ENCODE measurements at regions not wholly inside any gene's neighbourhood (a gene's known extent, or its start where the extent isn't known, plus 50 kb on each side); places are given as distances from the start of the nearest gene placed in this dataset.

GRCh38 chrX:121120690-121121605, 73.5 kb downstream of the GLUD2 start:
- 76 to 84% methylated on average over 4 of the region's 4 CpGs for WGBS, 2 donors
- Histone ChIP-seq H3K27me3 (no peaks in the 10 kb centered on the region), H3K4me1 (no peaks in the 10 kb centered on the region), H3K9me3 (no peaks in the 10 kb centered on the region), H3K27ac (no peak overlapping the region), H3K36me3 (no peaks in the 10 kb centered on the region), H3K4me3 (no peak overlapping the region)
- no peak for DNase-seq
- no peak for ATAC-seq (ENCODE audit: low FRiP score in 2 of 2)
- TF ChIP-seq POLR2A (IDR thresholded peaks at IDR 0.05) (no peak), POLR2AphosphoS5 (IDR thresholded peaks at IDR 0.05) (no peak), EP300 (IDR thresholded peaks at IDR 0.05) (no peak)
- TF ChIP-seq, protein P1, sequence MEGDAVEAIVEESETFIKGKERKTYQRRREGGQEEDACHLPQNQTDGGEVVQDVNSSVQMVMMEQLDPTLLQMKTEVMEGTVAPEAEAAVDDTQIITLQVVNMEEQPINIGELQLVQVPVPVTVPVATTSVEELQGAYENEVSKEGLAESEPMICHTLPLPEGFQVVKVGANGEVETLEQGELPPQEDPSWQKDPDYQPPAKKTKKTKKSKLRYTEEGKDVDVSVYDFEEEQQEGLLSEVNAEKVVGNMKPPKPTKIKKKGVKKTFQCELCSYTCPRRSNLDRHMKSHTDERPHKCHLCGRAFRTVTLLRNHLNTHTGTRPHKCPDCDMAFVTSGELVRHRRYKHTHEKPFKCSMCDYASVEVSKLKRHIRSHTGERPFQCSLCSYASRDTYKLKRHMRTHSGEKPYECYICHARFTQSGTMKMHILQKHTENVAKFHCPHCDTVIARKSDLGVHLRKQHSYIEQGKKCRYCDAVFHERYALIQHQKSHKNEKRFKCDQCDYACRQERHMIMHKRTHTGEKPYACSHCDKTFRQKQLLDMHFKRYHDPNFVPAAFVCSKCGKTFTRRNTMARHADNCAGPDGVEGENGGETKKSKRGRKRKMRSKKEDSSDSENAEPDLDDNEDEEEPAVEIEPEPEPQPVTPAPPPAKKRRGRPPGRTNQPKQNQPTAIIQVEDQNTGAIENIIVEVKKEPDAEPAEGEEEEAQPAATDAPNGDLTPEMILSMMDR (IDR thresholded peaks at IDR 0.05), result no peak

GRCh38 chrX:121122332-121122731, 74.9 kb downstream of the GLUD2 start:
- no peak for ATAC-seq (ENCODE audit: low FRiP score in 2 of 2)
- H3K36me3 ChIP-seq, result no peaks in the 10 kb centered on the region
- no peak overlapping the region for H3K4me3 ChIP-seq
- no peak for DNase-seq
- no peak overlapping the region for H3K27ac ChIP-seq
- H3K27me3 ChIP-seq, result no peaks in the 10 kb centered on the region
- 91 to 96% methylated on average over 3 of the region's 3 CpGs for WGBS, 2 donors
- H3K9me3 ChIP-seq, result no peaks in the 10 kb centered on the region
- TF ChIP-seq EP300 (IDR thresholded peaks at IDR 0.05) (no peak), POLR2A (IDR thresholded peaks at IDR 0.05) (no peak), POLR2AphosphoS5 (IDR thresholded peaks at IDR 0.05) (no peak)
- TF ChIP-seq, protein P1 (IDR thresholded peaks at IDR 0.05), result no peak
- no peaks in the 10 kb centered on the region for H3K4me1 ChIP-seq

- ATAC-seq (ENCODE audit: low FRiP score in 2 of 2) (no peak), DNase-seq (no peak)
- Histone ChIP-seq H3K4me1 (no peaks in the 10 kb centered on the region), H3K27me3 (no peaks in the 10 kb centered on the region), H3K27ac (no peak overlapping the region), H3K9me3 (no peaks in the 10 kb centered on the region), H3K36me3 (no peaks in the 10 kb centered on the region), H3K4me3 (no peak overlapping the region)
- TF ChIP-seq EP300 (IDR thresholded peaks at IDR 0.05), result no peak
- TF ChIP-seq, protein P1 (IDR thresholded peaks at IDR 0.05), result no peak
- WGBS, 2 donors, result 90 to 97% methylated on average over 5 of the region's 5 CpGs
These were observed 81.8 kb downstream of the GLUD2 start for GRCh38 chrX:121128925-121129877.

GRCh38 chrX:121132675-121133074, 85.3 kb downstream of the GLUD2 start:
- no peak overlapping the region for H3K4me3 ChIP-seq
- no peaks in the 10 kb centered on the region for H3K36me3 ChIP-seq
- H3K27ac ChIP-seq, result no peak overlapping the region
- WGBS, 2 donors, result 70 to 77% methylated on average over 6 of the region's 6 CpGs
- no peaks in the 10 kb centered on the region for H3K27me3 ChIP-seq
- DNase-seq (no peak), ATAC-seq (ENCODE audit: low FRiP score in 2 of 2) (no peak)
- no peaks in the 10 kb centered on the region for H3K9me3 ChIP-seq
- no peak for TF ChIP-seq EP300 (IDR thresholded peaks at IDR 0.05)
- no peak for TF ChIP-seq POLR2AphosphoS5 (IDR thresholded peaks at IDR 0.05)
- TF ChIP-seq, protein P1 (IDR thresholded peaks at IDR 0.05), result no peak
- TF ChIP-seq POLR2A (IDR thresholded peaks at IDR 0.05), result no peak
- no peaks in the 10 kb centered on the region for H3K4me1 ChIP-seq
